Activated naive CD8-positive, alpha-beta T cell treated with anti-CD3 and anti-CD28 coated beads for 36 hours (primary cell): ENCODE measurements at regions not wholly inside any gene's neighbourhood (a gene's known extent, or its start where the extent isn't known, plus 50 kb on each side); places are given as distances from the start of the nearest gene placed in this dataset.
A peak's percentile ranks its signal among the peaks of the same experiment; 100 is the strongest.
"Not testable (repeated sequence)": the region's sequence is repeated elsewhere in the genome, so short reads cannot be mapped to it uniquely, and the experiment has no call there.

ENCODE experiments used
- DNase-seq: peaks from one replicate; pipeline ENCODE4 v3.0.0; 2021
- H3K27ac Mint-ChIP-seq: one replicate; pipeline ENCODE4 v1.8.0; 2022; ENCODE audit warnings: mild to moderate bottlenecking, moderate library complexity, mixed read lengths
- H3K27me3 Mint-ChIP-seq: one replicate; pipeline ENCODE4 v1.8.0; 2022; ENCODE audit warnings: mild to moderate bottlenecking, mixed read lengths
- H3K36me3 Mint-ChIP-seq: one replicate; pipeline ENCODE4 v1.8.0; 2021; ENCODE audit warnings: mild to moderate bottlenecking, mixed read lengths
- H3K4me1 Mint-ChIP-seq: one replicate; pipeline ENCODE4 v1.8.0; 2021; ENCODE audit warnings: mixed read lengths
- H3K4me3 Mint-ChIP-seq: one replicate; pipeline ENCODE4 v1.8.0; 2022; ENCODE audit warnings: mild to moderate bottlenecking, moderate library complexity, mixed read lengths
- H3K9me3 Mint-ChIP-seq: one replicate; pipeline ENCODE4 v1.8.0; 2022; ENCODE audit warnings: mixed read lengths

GRCh38 chr7:12031186-12031585, 179.9 kb upstream of the TMEM106B start:
- Mint-ChIP-seq H3K27me3 (peaks cover 12% of the 10 kb centered on the region), H3K4me3 (no peak overlapping the region), H3K36me3 (no peaks in the 10 kb centered on the region), H3K9me3 (no peaks in the 10 kb centered on the region), H3K27ac (no peak overlapping the region), H3K4me1 (no peaks in the 10 kb centered on the region)
- DNase-seq, result no peak

DNA sequence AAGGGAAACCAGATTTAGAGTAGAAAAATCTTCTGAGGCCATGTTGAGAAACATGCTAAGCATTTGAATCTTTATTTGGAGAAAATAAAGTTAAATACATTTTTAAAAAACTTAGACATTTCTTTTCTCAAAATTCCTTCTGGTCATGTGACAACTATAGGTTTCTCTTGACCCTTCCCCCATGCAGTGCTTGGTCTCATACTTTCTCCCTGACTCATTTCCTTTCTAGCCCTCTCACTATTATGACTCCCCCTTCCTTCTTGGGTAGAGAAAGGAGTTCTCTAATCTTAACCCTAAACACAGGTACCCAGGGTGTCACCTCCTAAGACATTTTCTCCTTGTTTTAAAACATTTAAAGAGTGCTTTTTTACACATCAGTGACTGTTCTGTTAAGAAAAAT, 179.5 kb upstream of the TMEM106B start:
- Mint-ChIP-seq H3K27ac (no peak overlapping the region), H3K36me3 (no peaks in the 10 kb centered on the region), H3K4me1 (no peaks in the 10 kb centered on the region), H3K9me3 (no peaks in the 10 kb centered on the region), H3K27me3 (peaks cover 12% of the 10 kb centered on the region), H3K4me3 (no peak overlapping the region)
- DNase-seq, result no peak

DNA sequence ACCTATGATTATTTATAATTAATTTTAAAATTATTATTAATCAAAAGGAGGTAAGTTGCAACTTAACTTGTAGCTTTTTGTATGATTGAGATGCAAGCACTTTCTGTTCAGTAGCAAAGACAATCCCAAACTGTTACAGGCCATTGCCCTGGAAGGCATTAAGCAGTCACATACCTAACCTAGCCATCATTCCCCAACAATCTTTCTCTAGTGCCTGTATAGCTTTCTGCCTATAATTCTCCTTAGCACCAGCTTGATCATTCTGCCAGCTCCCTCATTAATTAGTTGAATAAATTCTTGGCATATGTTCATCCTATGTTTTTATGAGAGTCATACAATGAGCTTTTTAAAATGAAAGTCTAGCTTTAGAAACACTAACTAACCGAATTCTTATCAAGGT, 178.9 kb upstream of the TMEM106B start:
- H3K27me3 Mint-ChIP-seq, result peaks cover 12% of the 10 kb centered on the region
- H3K9me3 Mint-ChIP-seq, result no peaks in the 10 kb centered on the region
- no peaks in the 10 kb centered on the region for H3K36me3 Mint-ChIP-seq
- no peak overlapping the region for H3K4me3 Mint-ChIP-seq
- H3K4me1 Mint-ChIP-seq, result no peaks in the 10 kb centered on the region
- no peak for DNase-seq
- no peak overlapping the region for H3K27ac Mint-ChIP-seq

GRCh38 chr7:12043457-12043856, 167.6 kb upstream of the TMEM106B start:
- H3K4me3 Mint-ChIP-seq, H3K4me1 Mint-ChIP-seq, H3K27ac Mint-ChIP-seq, DNase-seq, H3K36me3 Mint-ChIP-seq, H3K9me3 Mint-ChIP-seq: not testable (repeated sequence)
- H3K27me3 Mint-ChIP-seq, result peaks cover 25% of the 10 kb centered on the region

DNA sequence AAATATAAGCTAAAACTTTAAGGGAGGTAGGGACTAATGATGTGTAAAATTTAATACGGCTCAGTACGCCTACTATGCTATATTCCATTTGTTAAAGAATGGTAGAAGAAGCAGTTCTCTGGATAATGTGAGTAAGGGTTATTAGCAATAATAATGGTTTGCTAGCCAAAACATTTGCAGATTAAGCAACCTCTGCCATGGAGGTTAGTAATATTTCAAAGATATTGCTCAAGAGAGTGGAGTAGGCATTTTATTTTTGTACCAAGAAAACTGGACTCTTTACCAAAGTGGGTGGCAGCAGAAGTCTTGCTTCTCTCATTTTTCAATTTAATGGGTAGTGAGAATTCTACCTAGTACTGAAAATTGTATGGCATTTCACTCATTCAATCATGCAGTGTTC, 158.9 kb upstream of the TMEM106B start:
- Mint-ChIP-seq H3K27me3 (peaks cover 19% of the 10 kb centered on the region), H3K36me3 (no peaks in the 10 kb centered on the region), H3K4me1 (no peaks in the 10 kb centered on the region), H3K4me3 (no peak overlapping the region), H3K9me3 (peaks cover 7% of the 10 kb centered on the region), H3K27ac (no peak overlapping the region)
- no peak for DNase-seq

DNA sequence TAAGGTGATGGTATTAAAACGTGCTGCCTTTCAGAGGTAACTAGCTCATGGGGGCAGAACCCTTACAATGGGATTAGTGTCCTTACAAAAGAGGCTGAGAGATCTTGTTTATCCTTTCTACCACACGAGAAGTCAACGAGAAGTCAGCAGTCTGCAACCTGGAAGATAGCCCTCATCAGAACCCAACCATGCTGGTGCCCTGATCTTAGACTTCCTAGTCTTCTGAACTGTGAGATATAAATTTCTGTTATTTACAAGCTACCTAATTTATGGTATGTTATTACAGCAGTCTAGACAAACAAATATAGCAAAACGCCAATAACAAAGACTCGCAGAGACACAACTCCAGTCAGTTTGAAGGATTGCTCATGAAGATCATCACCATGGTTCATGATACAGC, 157.5 kb upstream of the TMEM106B start:
- no peak for DNase-seq
- H3K9me3 Mint-ChIP-seq, result peaks cover 11% of the 10 kb centered on the region
- H3K4me3 Mint-ChIP-seq, result no peak overlapping the region
- no peaks in the 10 kb centered on the region for H3K4me1 Mint-ChIP-seq
- peaks cover 22% of the 10 kb centered on the region for H3K27me3 Mint-ChIP-seq
- H3K36me3 Mint-ChIP-seq, result no peaks in the 10 kb centered on the region
- no peak overlapping the region for H3K27ac Mint-ChIP-seq

DNA sequence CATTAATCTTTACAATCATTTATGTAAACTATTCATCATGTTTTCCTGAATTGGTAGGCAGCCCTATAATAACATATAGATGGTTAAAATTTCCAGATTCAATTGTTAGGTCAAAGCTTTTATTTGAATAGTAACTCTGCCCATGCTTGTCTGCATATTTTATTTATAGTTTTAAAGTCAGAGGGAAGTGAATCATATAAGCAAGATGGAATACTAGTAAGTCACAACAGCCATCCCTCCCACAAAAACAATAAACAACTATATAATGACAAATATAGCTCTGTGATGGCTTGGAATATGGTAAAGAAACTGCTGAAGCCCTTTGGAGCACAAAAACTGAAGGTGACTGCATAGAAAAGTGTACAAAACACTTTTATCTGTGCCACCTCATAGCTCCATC, 156.3 kb upstream of the TMEM106B start:
- H3K36me3 Mint-ChIP-seq, result no peaks in the 10 kb centered on the region
- H3K4me1 Mint-ChIP-seq, result no peaks in the 10 kb centered on the region
- peaks cover 20% of the 10 kb centered on the region for H3K27me3 Mint-ChIP-seq
- DNase-seq, result no peak
- no peak overlapping the region for H3K27ac Mint-ChIP-seq
- H3K4me3 Mint-ChIP-seq, result no peak overlapping the region
- peaks cover 11% of the 10 kb centered on the region for H3K9me3 Mint-ChIP-seq

DNA sequence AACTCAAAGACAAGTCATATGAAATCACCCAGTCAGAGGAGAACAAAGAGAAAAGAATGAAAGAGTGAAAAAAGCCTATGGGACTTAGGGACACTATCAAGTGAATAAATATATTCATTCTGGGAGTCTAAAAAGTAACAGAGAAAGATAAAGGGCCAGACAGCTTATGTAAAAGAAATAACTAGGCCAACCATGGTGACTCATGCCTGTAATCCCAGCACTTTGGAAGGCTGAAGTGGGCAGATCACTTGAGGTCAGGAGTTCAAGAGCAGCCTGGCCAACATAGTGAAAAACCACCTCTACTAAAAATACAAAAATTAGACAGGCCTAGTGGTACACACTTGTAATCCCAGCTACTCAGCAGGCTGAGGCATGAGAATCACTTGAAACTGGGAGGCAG, 154.7 kb upstream of the TMEM106B start:
- no peak for DNase-seq
- H3K27me3 Mint-ChIP-seq, result peaks cover 16% of the 10 kb centered on the region

DNA sequence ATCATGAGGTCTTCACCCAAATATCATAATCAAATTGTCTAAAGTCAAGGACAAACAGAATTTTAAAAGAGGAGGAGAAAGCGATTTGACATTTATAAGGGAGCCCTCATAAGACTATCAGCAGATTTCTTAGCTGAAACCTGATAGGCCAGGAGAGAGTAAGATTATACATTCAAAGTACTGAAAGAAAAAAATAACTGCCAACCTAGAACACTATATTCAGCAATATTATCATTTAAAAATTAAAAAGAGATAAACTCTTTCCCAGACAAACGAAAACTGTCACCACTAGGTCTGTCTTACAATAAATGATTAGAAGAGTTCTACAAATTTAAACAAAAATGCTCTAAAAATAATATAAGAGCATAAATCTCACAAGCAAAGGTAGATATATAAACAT, 154.1 kb upstream of the TMEM106B start:
- Mint-ChIP-seq H3K27ac (no peak overlapping the region), H3K36me3 (no peaks in the 10 kb centered on the region), H3K4me1 (no peaks in the 10 kb centered on the region), H3K9me3 (peaks cover 11% of the 10 kb centered on the region), H3K27me3 (peaks cover 13% of the 10 kb centered on the region), H3K4me3 (no peak overlapping the region)
- no peak for DNase-seq

More for the DNA sequence above, 154.7 kb upstream of the TMEM106B start:
- no peak overlapping the region for H3K27ac Mint-ChIP-seq
- H3K9me3 Mint-ChIP-seq, result peaks cover 11% of the 10 kb centered on the region
- H3K4me3 Mint-ChIP-seq, result no peak overlapping the region
- H3K36me3 Mint-ChIP-seq, result no peaks in the 10 kb centered on the region
- H3K4me1 Mint-ChIP-seq, result no peaks in the 10 kb centered on the region

- no peak overlapping the region for H3K4me3 Mint-ChIP-seq
- DNase-seq, result no peak
- H3K36me3 Mint-ChIP-seq, result no peaks in the 10 kb centered on the region
- no peak overlapping the region for H3K27ac Mint-ChIP-seq
- peaks cover 4% of the 10 kb centered on the region for H3K9me3 Mint-ChIP-seq
- H3K27me3 Mint-ChIP-seq, result peaks cover 10% of the 10 kb centered on the region
- peaks cover 3% of the 10 kb centered on the region for H3K4me1 Mint-ChIP-seq
These were observed 149.0 kb upstream of the TMEM106B start for GRCh38 chr7:12062062-12062461.

- Mint-ChIP-seq H3K27ac (no peak overlapping the region), H3K9me3 (no peaks in the 10 kb centered on the region), H3K4me1 (peaks cover 3% of the 10 kb centered on the region), H3K27me3 (no peaks in the 10 kb centered on the region), H3K36me3 (no peaks in the 10 kb centered on the region), H3K4me3 (no peak overlapping the region)
- DNase-seq, result no peak
These were observed 146.4 kb upstream of the TMEM106B start for GRCh38 chr7:12064586-12065127.

- Mint-ChIP-seq H3K9me3 (no peaks in the 10 kb centered on the region), H3K36me3 (no peaks in the 10 kb centered on the region), H3K4me3 (no peak overlapping the region), H3K27ac (no peak overlapping the region), H3K27me3 (no peaks in the 10 kb centered on the region), H3K4me1 (peaks cover 3% of the 10 kb centered on the region)
- DNase-seq, result no peak
These were observed 145.1 kb upstream of the TMEM106B start for GRCh38 chr7:12066004-12066403.

- no peak overlapping the region for H3K27ac Mint-ChIP-seq
- H3K27me3 Mint-ChIP-seq, result no peaks in the 10 kb centered on the region
- H3K9me3 Mint-ChIP-seq, result no peaks in the 10 kb centered on the region
- no peaks in the 10 kb centered on the region for H3K36me3 Mint-ChIP-seq
- no peak overlapping the region for H3K4me3 Mint-ChIP-seq
- DNase-seq, result no peak
- peaks cover 3% of the 10 kb centered on the region for H3K4me1 Mint-ChIP-seq
These were observed 144.6 kb upstream of the TMEM106B start for GRCh38 chr7:12066521-12066920.

- Mint-ChIP-seq H3K36me3 (no peaks in the 10 kb centered on the region), H3K9me3 (no peaks in the 10 kb centered on the region), H3K4me1 (peaks cover 3% of the 10 kb centered on the region), H3K27ac (no peak overlapping the region), H3K27me3 (no peaks in the 10 kb centered on the region), H3K4me3 (no peak overlapping the region)
- peak; percentile 39 for DNase-seq
These were observed 143.8 kb upstream of the TMEM106B start for GRCh38 chr7:12067156-12067831.

DNA sequence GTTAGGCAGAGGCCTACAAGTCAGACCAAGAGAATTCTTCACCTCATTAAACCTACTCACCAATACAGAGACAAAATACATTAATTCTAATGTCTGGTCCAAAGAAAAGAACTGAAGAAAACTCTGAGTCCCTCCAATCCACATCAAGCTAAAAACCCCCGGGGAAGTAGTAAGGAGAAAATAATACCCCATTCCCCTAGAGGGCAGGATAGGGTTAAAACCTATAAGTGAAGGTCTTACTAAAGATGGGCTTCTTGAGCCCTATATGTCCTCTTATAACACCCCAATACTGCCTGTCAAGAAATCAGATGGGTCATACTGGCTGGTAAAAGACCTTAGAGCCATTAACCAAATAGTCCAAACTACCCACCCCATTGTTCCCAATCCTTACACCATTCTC, 141.3 kb upstream of the TMEM106B start:
- H3K36me3 Mint-ChIP-seq, result no peaks in the 10 kb centered on the region
- DNase-seq, result no peak
- no peaks in the 10 kb centered on the region for H3K27me3 Mint-ChIP-seq
- H3K9me3 Mint-ChIP-seq, result peaks cover 3% of the 10 kb centered on the region
- H3K27ac Mint-ChIP-seq, result no peak overlapping the region
- H3K4me3 Mint-ChIP-seq, result no peak overlapping the region
- H3K4me1 Mint-ChIP-seq, result no peaks in the 10 kb centered on the region

DNA sequence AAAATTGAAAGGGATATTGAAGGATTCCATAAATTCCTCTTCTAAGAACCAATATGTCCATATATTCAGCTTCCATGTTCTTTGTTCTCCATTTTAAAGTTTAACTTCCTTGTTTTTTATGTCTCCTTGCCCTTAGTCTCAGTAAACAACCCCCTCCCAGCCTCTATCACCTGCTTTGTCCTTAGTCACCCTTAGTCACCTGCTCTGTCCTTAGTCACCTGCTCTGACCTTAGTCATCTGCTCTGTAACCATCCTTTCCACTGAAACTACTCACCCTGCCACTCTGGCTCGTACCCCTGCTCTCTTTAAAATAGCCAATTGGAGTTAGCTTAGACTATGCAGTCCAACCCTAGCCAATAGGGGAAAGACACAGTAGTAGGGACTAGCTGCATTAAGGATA, 136.2 kb upstream of the TMEM106B start:
- Mint-ChIP-seq H3K27ac (no peak overlapping the region), H3K9me3 (peaks cover 19% of the 10 kb centered on the region), H3K36me3 (peaks cover 6% of the 10 kb centered on the region), H3K4me1 (no peaks in the 10 kb centered on the region), H3K27me3 (no peaks in the 10 kb centered on the region), H3K4me3 (no peak overlapping the region)
- DNase-seq, result no peak
